B cell (primary cell): ENCODE measurements at regions not wholly inside any gene's neighbourhood (a gene's known extent, or its start where the extent isn't known, plus 50 kb on each side); places are given as distances from the start of the nearest gene placed in this dataset.

Source experiments
- CTCF ChIP-seq: fragments of 200-600 bp; IDR thresholded peaks from one replicate; pipeline ENCODE4 v1.8.0; 2022; ENCODE audit warnings: antibody characterized with exemption, mild to moderate bottlenecking
- EZH2 ChIP-seq: IDR thresholded peaks from 2 replicates; pipeline ENCODE4 v1.6.1; 2012; ENCODE audit warnings: borderline replicate concordance, low read depth, mild to moderate bottlenecking, moderate library complexity, low read length; ENCODE audit not compliant: insufficient read depth, poor library complexity, severe bottlenecking

GRCh38 chr13:106078191-106078590 is 457.3 kb downstream of the EFNB2 start:
- TF ChIP-seq CTCF: no peak
- no peak for TF ChIP-seq EZH2
